A673 (cell line): ENCODE measurements at regions not wholly inside any gene's neighbourhood (a gene's known extent, or its start where the extent isn't known, plus 50 kb on each side); places are given as distances from the start of the nearest gene placed in this dataset.

Source experiments
- BruUV-seq: library from RNA; stranded (reverse); fragments of 400-500 nt; replicated peaks from 2 replicates; lab custom pipeline; 2021; lab: Mats Ljungman, UMichigan
- CTCF ChIA-PET: fragments of 300-600 bp; sonication (Branson Sonifier 250); formaldehyde crosslinking; loops from one replicate; lab custom pipeline; 2022; ENCODE audit warnings: antibody characterized with exemption; lab: Charles Lee
- POLR2A ChIA-PET: fragments of 300-600 bp; sonication (Branson Sonifier 250); formaldehyde crosslinking; loops from one replicate; lab custom pipeline; 2022; ENCODE audit warnings: antibody characterized with exemption; ENCODE audit not compliant: low non-redundant PET; lab: Charles Lee
- DNase-seq: peaks from one replicate; pipeline ENCODE4 v3.0.0-alpha.2; 2015; ENCODE audit warnings: low spot score
- H3K27ac ChIP-seq: fragments of 200-600 bp; sonication (generic); 2 replicates; pipeline ENCODE4 v1.5.1; 2016; ENCODE audit warnings: mixed run types, low read depth, mild to moderate bottlenecking, mixed read lengths, antibody characterized with exemption, low read length; ENCODE audit not compliant: poor library complexity, severe bottlenecking
- H3K27me3 ChIP-seq: fragments of 200-600 bp; sonication (generic); replicated peaks from 2 replicates; pipeline ENCODE4 v1.6.1; 2017; ENCODE audit warnings: mixed run types, low read depth, mild to moderate bottlenecking, mixed read lengths, antibody characterized with exemption, low read length; ENCODE audit not compliant: insufficient read depth, poor library complexity
- H3K36me3 ChIP-seq: fragments of 200-600 bp; sonication (generic); 2 replicates; pipeline ENCODE4 v1.6.1; 2016; ENCODE audit warnings: mixed run types, mild to moderate bottlenecking, mixed read lengths, antibody characterized with exemption, low read length; ENCODE audit not compliant: insufficient read depth, poor library complexity, severe bottlenecking
- H3K4me1 ChIP-seq: fragments of 200-600 bp; sonication (generic); 2 replicates; pipeline ENCODE4 v1.6.1; 2017; ENCODE audit warnings: mixed run types, mild to moderate bottlenecking, mixed read lengths, antibody characterized with exemption, low read length; ENCODE audit not compliant: insufficient read depth, poor library complexity, severe bottlenecking
- H3K4me3 ChIP-seq: fragments of 200-600 bp; sonication (generic); 2 replicates; pipeline ENCODE4 v1.5.1; 2016; ENCODE audit warnings: low read depth, mixed run types, mild to moderate bottlenecking, mixed read lengths, low read length; ENCODE audit not compliant: poor library complexity, severe bottlenecking
- H3K9me3 ChIP-seq: fragments of 200-600 bp; sonication (generic); 2 replicates; pipeline ENCODE4 v1.6.1; 2016; ENCODE audit warnings: mixed run types, low read depth, mild to moderate bottlenecking, mixed read lengths, antibody characterized with exemption, low read length; ENCODE audit not compliant: poor library complexity, severe bottlenecking
- EZH2 ChIP-seq: fragments of 200-600 bp; sonication (generic); IDR thresholded peaks from 2 replicates; pipeline ENCODE4 v1.6.1; 2017; ENCODE audit warnings: borderline replicate concordance, low read depth, mild to moderate bottlenecking, mixed read lengths, antibody characterized with exemption, low read length; ENCODE audit not compliant: poor library complexity, severe bottlenecking
- intact Hi-C: fragments of 100-400 bp; cut with micrococcal nuclease; formaldehyde crosslinking; loops from one replicate; pipeline ENCODE4 v1.10.0; 2022; ENCODE audit not compliant: unreplicated experiment
- TF ChIP-seq, protein P1 (sequence below): fragments of 300-800, 200-600 bp; sonication (generic); conservative IDR thresholded peaks from 2 replicates; pipeline ENCODE4 v1.5.1; 2017; ENCODE audit warnings: low read depth, mild to moderate bottlenecking, antibody characterized with exemption, low read length, moderate library complexity, mixed read lengths

DNA sequence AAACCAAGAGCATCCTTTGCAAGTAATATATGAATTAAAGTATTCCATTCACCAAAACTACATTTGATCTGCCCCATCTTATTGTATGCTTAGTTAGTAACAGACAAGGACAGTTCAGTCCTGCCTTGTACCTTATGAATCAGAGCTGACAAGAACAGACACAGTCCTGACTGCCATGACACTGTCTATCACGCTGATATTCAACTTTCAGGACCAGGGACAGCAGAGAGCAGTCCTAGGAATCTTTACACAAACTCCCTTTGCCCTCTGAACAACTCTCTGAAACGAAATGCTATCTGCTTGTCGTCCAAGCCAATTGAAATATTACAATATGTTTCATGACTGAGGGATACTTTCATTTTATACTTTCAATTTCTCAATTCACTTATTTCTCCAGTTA is 268.6 kb upstream of the VCX start:
- Histone ChIP-seq H3K9me3 (no peaks in the 10 kb centered on the region), H3K4me1 (no peaks in the 10 kb centered on the region), H3K27ac (no peak overlapping the region), H3K27me3 (no peaks in the 10 kb centered on the region), H3K4me3 (no peak overlapping the region), H3K36me3 (no peaks in the 10 kb centered on the region)
- no TSS peak for BruUV-seq
- intact Hi-C loops, result no loop called here
- POLR2A ChIA-PET, result no interaction called here
- TF ChIP-seq, protein P1, sequence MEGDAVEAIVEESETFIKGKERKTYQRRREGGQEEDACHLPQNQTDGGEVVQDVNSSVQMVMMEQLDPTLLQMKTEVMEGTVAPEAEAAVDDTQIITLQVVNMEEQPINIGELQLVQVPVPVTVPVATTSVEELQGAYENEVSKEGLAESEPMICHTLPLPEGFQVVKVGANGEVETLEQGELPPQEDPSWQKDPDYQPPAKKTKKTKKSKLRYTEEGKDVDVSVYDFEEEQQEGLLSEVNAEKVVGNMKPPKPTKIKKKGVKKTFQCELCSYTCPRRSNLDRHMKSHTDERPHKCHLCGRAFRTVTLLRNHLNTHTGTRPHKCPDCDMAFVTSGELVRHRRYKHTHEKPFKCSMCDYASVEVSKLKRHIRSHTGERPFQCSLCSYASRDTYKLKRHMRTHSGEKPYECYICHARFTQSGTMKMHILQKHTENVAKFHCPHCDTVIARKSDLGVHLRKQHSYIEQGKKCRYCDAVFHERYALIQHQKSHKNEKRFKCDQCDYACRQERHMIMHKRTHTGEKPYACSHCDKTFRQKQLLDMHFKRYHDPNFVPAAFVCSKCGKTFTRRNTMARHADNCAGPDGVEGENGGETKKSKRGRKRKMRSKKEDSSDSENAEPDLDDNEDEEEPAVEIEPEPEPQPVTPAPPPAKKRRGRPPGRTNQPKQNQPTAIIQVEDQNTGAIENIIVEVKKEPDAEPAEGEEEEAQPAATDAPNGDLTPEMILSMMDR, result no peak
- no peak for TF ChIP-seq EZH2
- DNase-seq, result peak; percentile 21
- CTCF ChIA-PET, result no interaction called here

DNA sequence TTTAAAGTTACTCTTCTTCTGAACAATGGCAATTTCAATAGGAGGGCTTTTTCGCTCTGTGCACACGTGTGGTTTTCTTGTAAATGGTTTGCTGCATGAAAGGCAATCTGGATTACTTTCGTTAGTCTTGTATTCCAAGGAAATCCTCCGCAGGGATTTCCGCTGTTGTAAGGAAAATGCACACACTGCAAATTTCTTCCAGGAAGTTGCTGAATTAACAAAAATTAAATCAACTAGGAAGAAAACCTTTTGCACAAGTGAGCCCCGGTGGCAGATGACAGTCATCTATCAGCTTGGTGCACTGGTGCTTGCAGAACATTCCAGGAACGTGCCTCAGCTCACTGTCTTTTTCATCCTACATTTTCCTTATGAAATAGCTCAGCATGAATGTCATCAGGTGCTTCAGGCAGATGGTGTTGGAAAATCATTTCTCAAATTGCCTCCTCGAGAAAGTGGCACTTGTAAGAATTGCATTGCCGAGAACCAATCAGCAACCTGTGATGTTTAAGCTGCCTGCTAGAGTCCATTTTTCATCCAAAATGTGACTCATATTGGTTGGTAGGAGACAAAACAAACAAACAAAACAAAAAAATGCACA is 272.4 kb upstream of the VCX start:
- H3K27me3 ChIP-seq, result no peaks in the 10 kb centered on the region
- no peak for TF ChIP-seq EZH2
- TF ChIP-seq, protein P1, result no peak
- H3K4me3 ChIP-seq, result no peak overlapping the region
- CTCF ChIA-PET, result no interaction called here
- POLR2A ChIA-PET, result no interaction called here
- no peaks in the 10 kb centered on the region for H3K4me1 ChIP-seq
- no peak overlapping the region for H3K27ac ChIP-seq
- no TSS peak for BruUV-seq
- no peaks in the 10 kb centered on the region for H3K9me3 ChIP-seq
- DNase-seq, result peak; percentile 6
- intact Hi-C loops, result no loop called here
- no peaks in the 10 kb centered on the region for H3K36me3 ChIP-seq

DNA sequence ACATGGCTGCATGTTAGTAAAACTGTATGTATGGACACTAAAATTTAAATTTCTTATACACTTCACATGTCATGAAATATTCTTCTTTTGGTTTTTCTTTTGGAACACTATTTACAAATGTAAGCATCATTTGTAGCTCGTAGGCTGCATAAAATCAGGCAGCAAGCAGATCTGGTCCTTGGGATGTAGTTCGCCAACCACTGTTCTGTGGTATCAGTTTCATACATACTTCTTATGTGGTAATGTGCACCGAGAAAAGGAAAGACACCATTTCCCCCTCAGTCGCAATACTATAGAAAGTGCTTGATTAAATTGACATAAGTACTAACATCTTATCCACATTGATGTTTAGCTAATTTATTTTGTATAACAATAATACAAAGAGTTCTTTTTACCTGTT is 274.4 kb upstream of the VCX start:
- POLR2A ChIA-PET, result no interaction called here
- intact Hi-C loops, result no loop called here

More for the DNA sequence above, 274.4 kb upstream of the VCX start:
- H3K27me3 ChIP-seq, result no peaks in the 10 kb centered on the region
- no peak for TF ChIP-seq EZH2
- TF ChIP-seq, protein P1, result no peak
- CTCF ChIA-PET, result no interaction called here
- no peak overlapping the region for H3K4me3 ChIP-seq
- DNase-seq, result no peak
- no peaks in the 10 kb centered on the region for H3K9me3 ChIP-seq
- no peaks in the 10 kb centered on the region for H3K4me1 ChIP-seq
- BruUV-seq, result no TSS peak
- no peak overlapping the region for H3K27ac ChIP-seq
- H3K36me3 ChIP-seq, result no peaks in the 10 kb centered on the region
